Right atrium auricular region (tissue), 2 donors: ENCODE measurements at regions not wholly inside any gene's neighbourhood (a gene's known extent, or its start where the extent isn't known, plus 50 kb on each side); places are given as distances from the start of the nearest gene placed in this dataset.

Experiments
- DNase-seq: peaks from one replicate; pipeline ENCODE4 v3.0.0-alpha.2; 2019; ENCODE audit warnings: low spot score
- H3K27ac ChIP-seq, 2 donors: fragments of 200-600 bp; sonication (generic); 1 replicate in 1 of 2; 2 replicates in 1 of 2; pipeline ENCODE4 v1.5.1; 2016 to 2019
- H3K27me3 ChIP-seq, 2 donors: fragments of 200-600 bp; sonication (generic); one replicate each; pipeline versions ENCODE4 v1.5.1 to v1.6.0; 2017 to 2019
- H3K36me3 ChIP-seq: fragments of 200-600 bp; sonication (generic); one replicate; pipeline ENCODE4 v1.5.1; 2016
- H3K4me1 ChIP-seq, 2 donors: fragments of 200-600 bp; sonication (generic); one replicate each; pipeline versions ENCODE4 v1.5.1 to v1.6.0; 2017 to 2019
- H3K4me3 ChIP-seq, 2 donors: fragments of 200-600 bp; sonication (generic); 1 replicate in 1 of 2; 2 replicates in 1 of 2; pipeline ENCODE4 v1.5.1; 2017 to 2019; ENCODE audit warnings: mild to moderate bottlenecking in 1 of 2, moderate library complexity in 1 of 2
- H3K9me3 ChIP-seq, 2 donors: fragments of 200-600 bp; sonication (generic); one replicate each; pipeline ENCODE4 v1.5.1; 2019
- CTCF ChIP-seq, 2 donors: fragments of 200-600 bp; sonication (generic); IDR thresholded peaks; one replicate each; pipeline ENCODE4 v1.5.1; 2019; ENCODE audit warnings: antibody characterized with exemption in 2 of 2

GRCh38 chr10:78785991-78786390, 282.8 kb upstream of the ZMIZ1 start:
- no peak overlapping the region for H3K27ac ChIP-seq
- no peak for TF ChIP-seq CTCF (IDR thresholded peaks at IDR 0.05)
- H3K4me3 ChIP-seq, result no peak overlapping the region
- no peaks in the 10 kb centered on the region for H3K27me3 ChIP-seq
- DNase-seq, result no peak
- H3K4me1 ChIP-seq, result peaks cover 0 to 18% of the 10 kb centered on the region in 2 donors
- H3K9me3 ChIP-seq, result no peaks in the 10 kb centered on the region
- no peaks in the 10 kb centered on the region for H3K36me3 ChIP-seq

GRCh38 chr10:78787125-78787524, 281.6 kb upstream of the ZMIZ1 start:
- Histone ChIP-seq H3K27me3 (no peaks in the 10 kb centered on the region), H3K27ac (no peak overlapping the region), H3K9me3 (no peaks in the 10 kb centered on the region), H3K4me1 (peaks cover 0 to 13% of the 10 kb centered on the region in 2 donors), H3K36me3 (no peaks in the 10 kb centered on the region), H3K4me3 (no peak overlapping the region)
- no peak for DNase-seq
- TF ChIP-seq CTCF (IDR thresholded peaks at IDR 0.05), result no peak

GRCh38 chr10:78794736-78795455, 273.9 kb upstream of the ZMIZ1 start:
- Histone ChIP-seq H3K4me1 (no peaks in the 10 kb centered on the region), H3K27me3 (no peaks in the 10 kb centered on the region), H3K27ac (no peak overlapping the region), H3K4me3 (no peak overlapping the region), H3K9me3 (peaks cover 0 to 7% of the 10 kb centered on the region in 2 donors), H3K36me3 (no peaks in the 10 kb centered on the region)
- no peak for DNase-seq
- TF ChIP-seq CTCF (IDR thresholded peaks at IDR 0.05), result no peak

- H3K27ac ChIP-seq, result no peak overlapping the region
- H3K4me1 ChIP-seq, result peaks cover 0 to 25% of the 10 kb centered on the region in 2 donors
- H3K9me3 ChIP-seq, result no peaks in the 10 kb centered on the region
- no peaks in the 10 kb centered on the region for H3K36me3 ChIP-seq
- no peak for DNase-seq
- no peak for TF ChIP-seq CTCF (IDR thresholded peaks at IDR 0.05)
- no peaks in the 10 kb centered on the region for H3K27me3 ChIP-seq
- H3K4me3 ChIP-seq, result no peak overlapping the region
Observed at GRCh38 chr10:78798976-78799730, 269.6 kb upstream of the ZMIZ1 start.

GRCh38 chr10:78800006-78800405, 268.8 kb upstream of the ZMIZ1 start:
- no peak for TF ChIP-seq CTCF (IDR thresholded peaks at IDR 0.05)
- Histone ChIP-seq H3K27me3 (no peaks in the 10 kb centered on the region), H3K9me3 (no peaks in the 10 kb centered on the region), H3K4me3 (no peak overlapping the region), H3K27ac (no peak overlapping the region), H3K4me1 (peaks cover 0 to 34% of the 10 kb centered on the region in 2 donors), H3K36me3 (no peaks in the 10 kb centered on the region)
- no peak for DNase-seq
